ENCODE measurements at regions not wholly inside any gene's neighbourhood (a gene's known extent, or its start where the extent isn't known, plus 50 kb on each side); places are given as distances from the start of the nearest gene placed in this dataset.

GRCh38 chr20:10917826-10918225 is 244.0 kb upstream of the JAG1 start:
- Mint-ChIP-seq H3K27me3 (ENCODE audit: low read depth) (no peaks in the 10 kb centered on the region; the same call in 1 of the 2 replicates), H3K4me1 (peaks cover 4% of the 10 kb centered on the region), H3K36me3 (no peaks in the 10 kb centered on the region), H3K9me3 (peaks cover 13% of the 10 kb centered on the region), H3K4me3 (no peak overlapping the region), H3K27ac (no peak overlapping the region)
- CTCF ChIA-PET, result no interaction called here
- POLR2A ChIA-PET, result no interaction called here
- ATAC-seq (no peak), DNase-seq (ENCODE audit: low spot score) (no peak)
- TF ChIP-seq IRF1 (CRISPR knock-in tag; IDR thresholded peaks at IDR 0.05) (no peak), RORB (CRISPR knock-in tag; IDR thresholded peaks at IDR 0.05) (no peak), CREM (CRISPR knock-in tag; IDR thresholded peaks at IDR 0.05) (no peak), OVOL2 (CRISPR knock-in tag; IDR thresholded peaks at IDR 0.05; ENCODE audit: borderline replicate concordance) (no peak), ZNF263 (CRISPR knock-in tag; IDR thresholded peaks at IDR 0.05; ENCODE audit: low read depth) (no peak), PRDM15 (CRISPR knock-in tag; IDR thresholded peaks at IDR 0.05) (no peak), ZNF423 (CRISPR knock-in tag; IDR thresholded peaks at IDR 0.05) (no peak), E2F1 (CRISPR knock-in tag; IDR thresholded peaks at IDR 0.05) (no peak), TP53 (CRISPR knock-in tag; IDR thresholded peaks at IDR 0.05) (no peak), NR2C2 (CRISPR knock-in tag; IDR thresholded peaks at IDR 0.05) (no peak), GTF2I (CRISPR knock-in tag; conservative IDR thresholded peaks at IDR 0.05) (no peak), USF1 (CRISPR knock-in tag; IDR thresholded peaks at IDR 0.05) (no peak)

GRCh38 chr20:10919396-10920140 is 245.8 kb upstream of the JAG1 start:
- ATAC-seq (no peak), DNase-seq (ENCODE audit: low spot score) (no peak)
- CTCF ChIA-PET, result no interaction called here
- POLR2A ChIA-PET, result no interaction called here
- Mint-ChIP-seq H3K27ac (no peak overlapping the region), H3K36me3 (no peaks in the 10 kb centered on the region), H3K9me3 (peaks cover 9% of the 10 kb centered on the region), H3K27me3 (ENCODE audit: low read depth) (no peaks in the 10 kb centered on the region; the same call in 1 of the 2 replicates), H3K4me3 (no peak overlapping the region), H3K4me1 (peaks cover 7% of the 10 kb centered on the region)
- TF ChIP-seq ZNF219 (CRISPR knock-in tag; IDR thresholded peaks at IDR 0.05; ENCODE audit: borderline replicate concordance) (no peak), HMGA2 (CRISPR knock-in tag; IDR thresholded peaks at IDR 0.05) (no peak), NR2C2 (CRISPR knock-in tag; IDR thresholded peaks at IDR 0.05) (no peak)

GRCh38 chr20:10920396-10920795 is 246.6 kb upstream of the JAG1 start:
- Mint-ChIP-seq H3K4me1 (peaks cover 7% of the 10 kb centered on the region), H3K27ac (no peak overlapping the region), H3K36me3 (no peaks in the 10 kb centered on the region), H3K9me3 (peaks cover 9% of the 10 kb centered on the region), H3K4me3 (no peak overlapping the region), H3K27me3 (ENCODE audit: low read depth) (no peaks in the 10 kb centered on the region; the same call in 1 of the 2 replicates)
- CTCF ChIA-PET, result no interaction called here
- POLR2A ChIA-PET, result no interaction called here
- no peak for ATAC-seq
- no peak for DNase-seq (ENCODE audit: low spot score)
- TF ChIP-seq ZNF396 (CRISPR knock-in tag; IDR thresholded peaks at IDR 0.05; ENCODE audit: borderline replicate concordance), result no peak
- no peak for TF ChIP-seq MLX (CRISPR knock-in tag; IDR thresholded peaks at IDR 0.05)
- TF ChIP-seq TCF7 (CRISPR knock-in tag; IDR thresholded peaks at IDR 0.05; ENCODE audit: low read depth), result no peak
- no peak for TF ChIP-seq ZNF219 (CRISPR knock-in tag; IDR thresholded peaks at IDR 0.05; ENCODE audit: borderline replicate concordance)
- no peak for TF ChIP-seq PRRX2 (CRISPR knock-in tag; IDR thresholded peaks at IDR 0.05)
- no peak for TF ChIP-seq ATF6 (CRISPR knock-in tag; IDR thresholded peaks at IDR 0.05)
- TF ChIP-seq NR1H2 (CRISPR knock-in tag; IDR thresholded peaks at IDR 0.05), result no peak
- TF ChIP-seq MYBL2 (CRISPR knock-in tag; IDR thresholded peaks at IDR 0.05), result no peak
- TF ChIP-seq FOXP1 (CRISPR knock-in tag; IDR thresholded peaks at IDR 0.05; ENCODE audit: borderline replicate concordance), result no peak
- TF ChIP-seq JAZF1 (CRISPR knock-in tag; IDR thresholded peaks at IDR 0.05), result no peak
- no peak for TF ChIP-seq EMX1 (CRISPR knock-in tag; IDR thresholded peaks at IDR 0.05)
- no peak for TF ChIP-seq KAT7 (CRISPR knock-in tag; IDR thresholded peaks at IDR 0.05; ENCODE audit: borderline replicate concordance)
